Large intestine (tissue), 3 donors: ENCODE measurements at regions not wholly inside any gene's neighbourhood (a gene's known extent, or its start where the extent isn't known, plus 50 kb on each side); places are given as distances from the start of the nearest gene placed in this dataset.
"Not testable (repeated sequence)": the region's sequence is repeated elsewhere in the genome, so short reads cannot be mapped to it uniquely, and the experiment has no call there.

Experiments
- DNase-seq, 2 donors: peaks; one replicate each; pipeline versions ENCODE4 v3.0.0 to v3.0.0-alpha.2; 2013
- H3K27ac ChIP-seq: one replicate; pipeline ENCODE4 v1.5.1; 2013; ENCODE audit warnings: low read length
- H3K27me3 ChIP-seq: 2 replicates; pipeline ENCODE4 v1.6.1; 2013; ENCODE audit warnings: low read length; ENCODE audit not compliant: control insufficient read depth, insufficient read depth
- H3K36me3 ChIP-seq: 2 replicates; pipeline ENCODE4 v1.6.1; 2013; ENCODE audit warnings: low read length; ENCODE audit not compliant: control insufficient read depth, insufficient read depth
- H3K4me1 ChIP-seq: one replicate; pipeline ENCODE4 v1.6.1; 2013; ENCODE audit warnings: low read length; ENCODE audit not compliant: control insufficient read depth, insufficient read depth
- H3K4me3 ChIP-seq: one replicate; pipeline ENCODE4 v1.5.1; 2013; ENCODE audit warnings: low read length
- H3K9me3 ChIP-seq: one replicate; pipeline ENCODE4 v1.6.1; 2013; ENCODE audit warnings: mild to moderate bottlenecking, low read depth, low read length, moderate library complexity; ENCODE audit not compliant: control insufficient read depth
- WGBS: methylation state at CpG from one replicate; pipeline ENCODE4 v1.1.5; 2013; ENCODE audit warnings: low lambda C conversion rate; ENCODE audit not compliant: insufficient coverage; 5-methylcytosine and 5-hydroxymethylcytosine counted together

DNA sequence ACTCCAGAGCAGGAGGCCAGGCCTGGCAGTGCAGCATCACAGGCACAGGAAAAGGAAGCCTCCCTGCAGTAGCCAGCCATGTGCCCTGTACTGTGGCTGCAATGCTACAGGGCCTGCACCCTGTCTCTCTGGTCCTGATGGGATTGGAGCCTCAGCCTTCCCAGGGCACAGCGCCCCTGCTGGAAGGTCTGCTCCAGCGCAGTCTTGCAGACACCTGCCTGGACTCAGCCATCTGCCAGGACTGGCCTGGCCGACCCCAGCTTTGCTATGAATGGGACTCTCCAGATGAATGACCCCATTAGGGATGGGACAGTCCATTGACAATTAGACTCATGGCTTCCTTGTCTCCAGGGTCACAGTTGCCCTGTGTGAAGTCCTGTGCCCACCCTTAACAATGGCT is 251.6 kb downstream of the ERMARD start:
- no peaks in the 10 kb centered on the region for H3K27me3 ChIP-seq
- DNase-seq, result no peak
- no CpG with 5 or more reads among the region's 3 CpGs for WGBS
- H3K9me3 ChIP-seq, result no peaks in the 10 kb centered on the region
- no peak overlapping the region for H3K4me3 ChIP-seq
- H3K27ac ChIP-seq, result no peak overlapping the region
- no peaks in the 10 kb centered on the region for H3K36me3 ChIP-seq
- no peaks in the 10 kb centered on the region for H3K4me1 ChIP-seq

- not testable (repeated sequence) for DNase-seq, H3K27me3 ChIP-seq, H3K36me3 ChIP-seq, H3K4me1 ChIP-seq, H3K27ac ChIP-seq, H3K4me3 ChIP-seq, H3K9me3 ChIP-seq
These were observed 250.4 kb downstream of the ERMARD start for GRCh38 chr6:170001782-170002181.

GRCh38 chr6:170000071-170000843 is 248.8 kb downstream of the ERMARD start:
- Histone ChIP-seq H3K9me3 (no peaks in the 10 kb centered on the region), H3K36me3 (no peaks in the 10 kb centered on the region), H3K27me3 (no peaks in the 10 kb centered on the region), H3K27ac (no peak overlapping the region), H3K4me3 (no peak overlapping the region), H3K4me1 (no peaks in the 10 kb centered on the region)
- no CpG with 5 or more reads among the region's 8 CpGs for WGBS
- DNase-seq, result no peak

- Histone ChIP-seq H3K4me1 (no peaks in the 10 kb centered on the region), H3K27ac (no peak overlapping the region), H3K27me3 (no peaks in the 10 kb centered on the region), H3K36me3 (no peaks in the 10 kb centered on the region), H3K4me3 (no peak overlapping the region), H3K9me3 (no peaks in the 10 kb centered on the region)
- no peak for DNase-seq
- WGBS, result no CpG with 5 or more reads among the region's 7 CpGs
These were observed 247.9 kb downstream of the ERMARD start for GRCh38 chr6:169999367-169999766.

DNA sequence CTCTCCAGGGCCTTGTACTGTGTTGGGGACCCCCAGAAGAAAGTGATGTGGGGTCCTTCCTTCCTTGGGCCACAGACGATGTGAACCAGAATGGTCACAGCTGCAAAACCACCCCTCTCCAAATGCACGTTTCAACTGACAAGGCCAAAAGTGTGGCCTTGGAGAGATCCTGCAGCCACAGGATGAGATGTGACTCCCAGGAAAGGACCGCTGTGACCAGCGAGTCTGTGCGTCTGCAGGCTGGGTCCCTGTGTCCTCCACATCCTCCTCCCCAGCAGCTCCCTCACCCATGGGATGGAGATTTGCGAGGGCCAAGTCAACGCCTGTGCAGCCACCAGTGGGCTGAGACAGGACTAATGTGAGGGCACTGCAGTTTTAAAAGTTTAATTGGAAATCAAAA is 247.0 kb downstream of the ERMARD start:
- no CpG with 5 or more reads among the region's 7 CpGs for WGBS
- Histone ChIP-seq H3K27ac (no peak overlapping the region), H3K4me1 (no peaks in the 10 kb centered on the region), H3K27me3 (no peaks in the 10 kb centered on the region), H3K36me3 (no peaks in the 10 kb centered on the region), H3K4me3 (no peak overlapping the region), H3K9me3 (no peaks in the 10 kb centered on the region)
- DNase-seq, result no peak

DNA sequence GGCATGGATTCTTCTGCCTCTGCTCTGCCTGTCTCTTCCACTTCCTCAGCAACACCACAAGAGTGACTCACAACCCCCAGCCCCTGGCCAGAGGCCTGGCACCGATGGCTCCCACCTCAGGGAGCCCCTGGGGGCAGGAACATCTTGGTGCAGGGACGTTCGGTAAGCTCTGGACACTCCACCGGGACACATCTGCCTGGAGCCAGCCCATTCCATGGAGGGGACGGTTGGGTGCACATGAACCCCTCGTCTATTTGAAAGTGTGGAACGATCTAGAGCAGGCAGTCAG is 246.5 kb downstream of the ERMARD start:
- Histone ChIP-seq H3K27me3 (no peaks in the 10 kb centered on the region), H3K4me1 (no peaks in the 10 kb centered on the region), H3K9me3 (no peaks in the 10 kb centered on the region), H3K36me3 (no peaks in the 10 kb centered on the region), H3K4me3 (no peak overlapping the region), H3K27ac (no peak overlapping the region)
- no CpG with 5 or more reads among the region's 7 CpGs for WGBS
- no peak for DNase-seq

GRCh38 chr6:169997187-169997929 is 245.9 kb downstream of the ERMARD start:
- H3K9me3 ChIP-seq, result no peaks in the 10 kb centered on the region
- no peak overlapping the region for H3K27ac ChIP-seq
- no peaks in the 10 kb centered on the region for H3K36me3 ChIP-seq
- DNase-seq, result no peak
- WGBS, result no CpG with 5 or more reads among the region's 11 CpGs
- H3K27me3 ChIP-seq, result no peaks in the 10 kb centered on the region
- H3K4me1 ChIP-seq, result no peaks in the 10 kb centered on the region
- no peak overlapping the region for H3K4me3 ChIP-seq

DNA sequence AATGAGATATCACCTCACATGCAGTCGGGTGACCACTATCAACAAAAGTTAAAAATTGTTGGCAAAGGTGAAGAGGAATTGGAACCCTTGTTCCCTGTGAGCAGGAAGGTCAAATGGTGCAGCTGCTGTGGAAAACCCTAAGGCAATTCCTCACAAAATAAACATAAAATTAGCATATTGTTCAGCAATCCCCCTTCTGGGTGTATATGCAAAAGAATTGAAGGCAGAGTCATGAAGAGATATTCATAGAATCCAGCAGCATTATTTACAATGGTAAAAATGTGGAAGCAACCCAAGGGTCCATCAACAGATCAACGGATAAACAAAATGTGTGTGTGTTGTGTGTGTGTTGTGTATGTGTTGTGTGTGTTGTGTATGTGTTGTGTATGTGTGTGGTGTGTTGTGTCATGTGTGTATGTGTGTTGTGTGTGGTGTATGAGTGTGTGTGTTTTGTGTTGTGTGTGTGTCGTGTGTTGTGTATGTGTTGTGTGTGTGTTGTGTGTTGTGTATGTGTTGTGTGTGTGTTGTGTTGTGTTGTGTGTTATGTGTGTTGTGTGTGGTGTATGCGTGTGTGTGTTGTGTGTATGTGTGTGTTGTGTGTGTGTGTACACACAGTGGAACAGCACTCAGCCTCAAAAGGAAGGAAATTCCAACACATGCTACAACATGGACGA is 245.1 kb downstream of the ERMARD start:
- no peak overlapping the region for H3K27ac ChIP-seq
- no peak for DNase-seq
- H3K9me3 ChIP-seq, result no peaks in the 10 kb centered on the region
- H3K27me3 ChIP-seq, result no peaks in the 10 kb centered on the region
- WGBS, result no CpG with 5 or more reads among the region's 5 CpGs
- H3K4me3 ChIP-seq, result no peak overlapping the region
- no peaks in the 10 kb centered on the region for H3K4me1 ChIP-seq
- no peaks in the 10 kb centered on the region for H3K36me3 ChIP-seq

DNA sequence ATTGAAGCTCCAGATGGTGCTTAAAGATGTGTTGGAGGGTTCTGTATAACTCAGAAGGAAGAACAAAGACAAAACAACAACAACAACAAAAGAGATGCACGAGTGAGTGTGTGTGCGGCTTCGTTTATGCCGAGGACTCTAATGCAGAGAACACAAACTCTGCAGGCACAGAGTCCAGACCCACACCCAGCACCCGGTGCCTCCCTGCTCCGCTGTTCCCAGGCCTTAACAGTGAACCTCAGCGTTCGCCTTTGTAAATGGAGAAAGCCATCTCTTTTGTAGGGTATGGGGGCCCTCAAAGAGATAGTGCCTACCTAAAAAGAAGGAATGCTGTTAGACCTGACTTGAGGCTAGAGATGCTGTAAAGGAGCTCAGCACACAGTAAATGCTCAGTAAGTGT is 243.3 kb downstream of the ERMARD start:
- no peak overlapping the region for H3K27ac ChIP-seq
- H3K27me3 ChIP-seq, result no peaks in the 10 kb centered on the region
- H3K9me3 ChIP-seq, result no peaks in the 10 kb centered on the region
- no CpG with 5 or more reads among the region's 8 CpGs for WGBS
- H3K4me1 ChIP-seq, result no peaks in the 10 kb centered on the region
- H3K4me3 ChIP-seq, result no peak overlapping the region
- DNase-seq, result no peak
- H3K36me3 ChIP-seq, result no peaks in the 10 kb centered on the region

- no peak overlapping the region for H3K4me3 ChIP-seq
- H3K27ac ChIP-seq, result no peak overlapping the region
- no CpG with 5 or more reads among the region's 16 CpGs for WGBS
- no peaks in the 10 kb centered on the region for H3K36me3 ChIP-seq
- DNase-seq, result no peak
- H3K27me3 ChIP-seq, result no peaks in the 10 kb centered on the region
- no peaks in the 10 kb centered on the region for H3K4me1 ChIP-seq
- H3K9me3 ChIP-seq, result no peaks in the 10 kb centered on the region
These were observed 242.5 kb downstream of the ERMARD start for GRCh38 chr6:169993861-169994481.
